H1 (cell line): ENCODE measurements at regions not wholly inside any gene's neighbourhood (a gene's known extent, or its start where the extent isn't known, plus 50 kb on each side); places are given as distances from the start of the nearest gene placed in this dataset.
"Not testable (repeated sequence)": the region's sequence is repeated elsewhere in the genome, so short reads cannot be mapped to it uniquely, and the experiment has no call there.

Experiments used
- CTCF ChIA-PET: fragments of 300-600 bp; sonication (Branson Sonifier 250); formaldehyde crosslinking; loops from one replicate; lab custom pipeline; 2021; ENCODE audit not compliant: partially characterized antibody; lab: Charles Lee
- POLR2A ChIA-PET: fragments of 300-600 bp; sonication (Branson Sonifier 250); formaldehyde crosslinking; loops from one replicate; lab custom pipeline; 2021; ENCODE audit warnings: inconsistent platforms; ENCODE audit not compliant: partially characterized antibody; lab: Charles Lee
- DNase-seq, 2 experiments: peaks; one replicate each; pipeline versions ENCODE4 v3.0.0 to v3.0.0-alpha.2; 2010 to 2022; ENCODE audit warnings: low spot score in 2 of 2, low read depth in 1 of 2, mixed read lengths in 1 of 2
- FAIRE-seq: peaks from 2 replicates; lab custom pipeline; 2011; peaks lifted over from hg19 to GRCh38; lab: Jason Lieb, UNC
- H2AFZ ChIP-seq: 2 replicates; pipeline ENCODE4 v1.8.1; 2012; ENCODE audit warnings: low read length, inconsistent platforms
- H2AK5ac ChIP-seq: 2 replicates; pipeline ENCODE4 v1.6.1; 2013; ENCODE audit warnings: low read depth, low read length
- H2BK120ac ChIP-seq: replicated peaks from 2 replicates; pipeline ENCODE3; 2013; ENCODE audit warnings: low read depth, low read length, inconsistent platforms
- H2BK12ac ChIP-seq: 2 replicates; pipeline ENCODE4 v1.6.1; 2013; ENCODE audit warnings: low read depth, low read length
- H2BK15ac ChIP-seq: 2 replicates; pipeline ENCODE4 v1.6.1; 2013; ENCODE audit warnings: low read length
- H2BK20ac ChIP-seq: 2 replicates; pipeline ENCODE4 v1.6.1; 2013; ENCODE audit warnings: low read length
- H2BK5ac ChIP-seq: 2 replicates; pipeline ENCODE4 v1.6.1; 2013; ENCODE audit warnings: low read depth, low read length
- H3K14ac ChIP-seq: 2 replicates; pipeline ENCODE4 v1.6.1; 2013; ENCODE audit warnings: inconsistent platforms; ENCODE audit not compliant: insufficient read length
- H3K18ac ChIP-seq: 2 replicates; pipeline ENCODE4 v1.6.1; 2013; ENCODE audit warnings: low read length; ENCODE audit errors: extremely low read depth
- H3K23ac ChIP-seq: 2 replicates; pipeline ENCODE4 v1.6.1; 2013; ENCODE audit warnings: inconsistent platforms; ENCODE audit not compliant: insufficient read length
- H3K23me2 ChIP-seq: 2 replicates; pipeline ENCODE4 v1.6.1; 2013; ENCODE audit warnings: low read depth, low read length
- H3K27ac ChIP-seq: 2 replicates; pipeline ENCODE4 v1.6.1; 2011; ENCODE audit warnings: low read depth, low read length, inconsistent platforms
- H3K27me3 ChIP-seq, 4 experiments: replicated peaks in 1 of 4; 1 replicate in 1 of 4; 2 replicates in 3 of 4; pipeline versions ENCODE4 v1.6.1 to v1.8.1; 2011 to 2013; ENCODE audit warnings: low read length in 3 of 4, mild to moderate bottlenecking in 3 of 4, inconsistent platforms in 2 of 4, mixed read lengths in 2 of 4, moderate library complexity in 1 of 4; ENCODE audit not compliant: control insufficient read depth in 3 of 4, insufficient read depth in 3 of 4; ENCODE audit errors: extremely low read depth in 1 of 4
- H3K36me3 ChIP-seq, 4 experiments: 2 replicates each; pipeline versions ENCODE4 v1.6.1 to v1.8.1; 2011 to 2013; ENCODE audit warnings: mild to moderate bottlenecking in 4 of 4, low read length in 3 of 4, moderate library complexity in 2 of 4, control low read depth in 1 of 4, inconsistent platforms in 1 of 4; ENCODE audit not compliant: insufficient read depth in 4 of 4, control insufficient read depth in 2 of 4
- H3K4ac ChIP-seq: replicated peaks from 2 replicates; pipeline ENCODE3; 2013; ENCODE audit warnings: low read length, low read depth, mixed read lengths, inconsistent platforms; ENCODE audit not compliant: insufficient read length
- H3K4me1 ChIP-seq, 4 experiments: replicated peaks in 1 of 4; 1 replicate in 1 of 4; 2 replicates in 3 of 4; pipeline versions ENCODE4 v1.6.1 to v1.8.1; 2011 to 2013; ENCODE audit warnings: low read length in 3 of 4, inconsistent platforms in 2 of 4, mixed read lengths in 1 of 4; ENCODE audit not compliant: insufficient read depth in 4 of 4, control insufficient read depth in 3 of 4
- H3K4me2 ChIP-seq, 2 experiments: 2 replicates each; pipeline versions ENCODE4 v1.6.1 to v1.8.1; 2011 to 2013; ENCODE audit warnings: low read depth in 2 of 2, low read length in 2 of 2, control low read depth in 1 of 2, inconsistent platforms in 1 of 2, mild to moderate bottlenecking in 1 of 2; ENCODE audit not compliant: insufficient read depth in 1 of 2
- H3K4me3 ChIP-seq, 4 experiments: fragments of 200-600, 300-600 bp in 1 of 4; sonication (generic), shearing (Covaris generic), sonication (Bioruptor Twin) in 1 of 4; 2 replicates each; pipeline versions ENCODE4 v1.5.1 to v1.8.1; 2011 to 2016; ENCODE audit warnings: low read length in 4 of 4, low read depth in 3 of 4, control low read depth in 2 of 4, inconsistent platforms in 2 of 4, mild to moderate bottlenecking in 2 of 4, mixed read lengths in 1 of 4, moderate library complexity in 1 of 4; ENCODE audit not compliant: insufficient read depth in 2 of 4; ENCODE audit errors: extremely low read depth in 1 of 4
- H3K56ac ChIP-seq: replicated peaks from 2 replicates; pipeline ENCODE3; 2013; ENCODE audit warnings: low read depth, mild to moderate bottlenecking, mixed read lengths, low read length, inconsistent platforms; ENCODE audit not compliant: insufficient read length
- H3K79me1 ChIP-seq: 2 replicates; pipeline ENCODE4 v1.6.1; 2013; ENCODE audit warnings: low read depth, low read length, control low read depth
- H3K79me2 ChIP-seq, 2 experiments: 2 replicates each; pipeline versions ENCODE4 v1.6.1 to v1.8.1; 2012 to 2013; ENCODE audit warnings: low read length in 2 of 2, mild to moderate bottlenecking in 2 of 2, inconsistent platforms in 1 of 2; ENCODE audit not compliant: insufficient read depth in 2 of 2, control insufficient read depth in 1 of 2
- H3K9ac ChIP-seq, 4 experiments: replicated peaks in 1 of 4; 1 replicate in 1 of 4; 2 replicates in 3 of 4; pipeline versions ENCODE4 v1.6.1 to v1.8.1; 2011 to 2013; ENCODE audit warnings: low read depth in 3 of 4, low read length in 3 of 4, control low read depth in 2 of 4, mild to moderate bottlenecking in 2 of 4, moderate library complexity in 2 of 4, inconsistent platforms in 1 of 4; ENCODE audit errors: extremely low read depth in 1 of 4
- H3K9me3 ChIP-seq, 2 experiments: 2 replicates each; pipeline versions ENCODE4 v1.6.1 to v1.8.1; 2012 to 2013; ENCODE audit warnings: mild to moderate bottlenecking in 2 of 2, moderate library complexity in 2 of 2, control low read depth in 1 of 2, inconsistent platforms in 1 of 2, low read depth in 1 of 2, low read length in 1 of 2, mixed read lengths in 1 of 2; ENCODE audit not compliant: insufficient read depth in 2 of 2
- H4K20me1 ChIP-seq, 2 experiments: replicated peaks in 1 of 2; 2 replicates each; pipeline versions ENCODE3 to v1.8.1; 2011 to 2013; ENCODE audit warnings: inconsistent platforms in 2 of 2, low read length in 2 of 2, mild to moderate bottlenecking in 1 of 2; ENCODE audit not compliant: insufficient read depth in 2 of 2, control insufficient read depth in 1 of 2
- H4K5ac ChIP-seq: 2 replicates; pipeline ENCODE4 v1.6.1; 2013; ENCODE audit warnings: low read length, low read depth, mixed read lengths, inconsistent platforms; ENCODE audit not compliant: insufficient read length
- H4K8ac ChIP-seq: 2 replicates; pipeline ENCODE4 v1.8.0; 2013; ENCODE audit warnings: mild to moderate bottlenecking, moderate library complexity, low read length, inconsistent platforms; ENCODE audit not compliant: insufficient read depth; ENCODE audit errors: extremely low read depth
- H4K91ac ChIP-seq: replicated peaks from 2 replicates; pipeline ENCODE3; 2013; ENCODE audit warnings: low read length, mixed read lengths, inconsistent platforms; ENCODE audit not compliant: insufficient read length
- CBX8 ChIP-seq: fragments of 300-800, 300-1000 bp; sonication (generic); IDR thresholded peaks from 2 replicates; pipeline ENCODE4 v1.7.1; 2016; ENCODE audit warnings: low read depth, low read length, borderline replicate concordance
- KDM5A ChIP-seq: fragments of 200-600 bp; IDR thresholded peaks from 2 replicates; pipeline ENCODE4 v1.7.1; 2012; ENCODE audit warnings: mild to moderate bottlenecking, low read length, inconsistent platforms, mixed read lengths
- PHF8 ChIP-seq: fragments of 200-600 bp; sonication (generic); conservative IDR thresholded peaks from 2 replicates; pipeline ENCODE4 v1.7.1; 2012; ENCODE audit warnings: low read depth, mild to moderate bottlenecking, inconsistent platforms, low read length, moderate library complexity
- SRF ChIP-seq: IDR thresholded peaks from 2 replicates; pipeline ENCODE4 v1.6.1; 2011; ENCODE audit warnings: mild to moderate bottlenecking, low read depth, low read length, moderate library complexity
- TEAD4 ChIP-seq: IDR thresholded peaks from 2 replicates; pipeline ENCODE4 v1.6.1; 2012; ENCODE audit warnings: low read depth, low read length, inconsistent platforms, mixed read lengths
- WGBS, 2 experiments: shearing (Covaris generic) in 1 of 2; methylation state at CpG; one replicate each; pipeline versions ENCODE4 v1.1.6 to v1.1.7; 2013 to 2015; ENCODE audit warnings: low lambda C conversion rate in 2 of 2, mixed read lengths in 2 of 2, inconsistent platforms in 1 of 2, low coverage in 1 of 2, missing lambda C conversion rate in 1 of 2; ENCODE audit not compliant: insufficient replicate concordance in 2 of 2, insufficient coverage in 1 of 2, insufficient read length in 1 of 2; ENCODE audit errors: extremely low coverage in 1 of 2, missing lambda C conversion rate in 1 of 2; 5-methylcytosine and 5-hydroxymethylcytosine counted together
- TF ChIP-seq, protein P1 (sequence below): IDR thresholded peaks from 2 replicates; pipeline ENCODE4 v1.6.1; 2012; ENCODE audit warnings: low read length, inconsistent platforms

DNA sequence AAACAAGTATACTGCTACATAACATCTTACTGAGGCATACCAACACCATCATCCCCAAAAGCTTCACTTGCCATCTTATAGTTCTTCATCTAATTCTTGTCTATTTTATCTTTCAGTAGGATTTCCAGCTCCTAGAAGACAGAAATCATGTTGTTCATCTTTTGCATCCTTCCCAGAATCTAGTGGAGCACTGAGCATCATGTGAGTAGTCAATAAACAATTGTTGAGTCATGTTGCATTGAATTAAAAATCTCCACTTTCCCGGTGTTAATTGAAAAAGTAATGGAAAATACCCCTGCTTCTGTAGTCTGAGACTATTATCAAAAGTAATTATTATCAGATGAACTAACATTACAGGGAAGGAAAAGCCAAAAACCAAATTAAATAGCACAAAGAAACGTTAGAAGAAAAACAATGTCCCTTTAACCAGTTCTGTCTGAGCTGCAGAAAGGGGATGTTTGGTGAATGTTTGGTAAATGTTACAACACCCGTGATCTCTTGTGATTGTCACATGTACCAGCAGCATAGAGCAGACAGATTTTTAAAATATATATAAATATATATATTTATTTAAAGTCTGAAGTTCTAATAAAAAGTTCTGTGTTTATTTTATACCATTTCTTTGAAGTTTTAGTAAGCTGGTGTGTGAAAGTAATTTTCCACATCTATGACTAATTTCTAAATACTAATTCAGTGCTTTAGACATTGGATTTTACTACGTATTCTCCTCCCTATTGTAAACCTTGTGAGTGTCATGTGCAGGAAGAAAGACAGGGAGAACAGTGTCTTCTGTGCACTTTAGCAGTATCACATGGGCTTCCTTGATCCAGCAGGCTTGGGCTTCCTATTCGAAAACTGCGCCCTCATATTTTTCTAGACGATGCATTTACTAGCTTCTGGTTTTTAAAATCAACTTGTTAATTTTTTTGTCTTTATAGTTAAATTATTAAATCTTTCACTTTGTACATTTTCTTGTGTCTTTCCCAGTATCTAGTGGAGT, 85.6 kb downstream of the RAP2B start (continued):
- TF ChIP-seq, protein P1, sequence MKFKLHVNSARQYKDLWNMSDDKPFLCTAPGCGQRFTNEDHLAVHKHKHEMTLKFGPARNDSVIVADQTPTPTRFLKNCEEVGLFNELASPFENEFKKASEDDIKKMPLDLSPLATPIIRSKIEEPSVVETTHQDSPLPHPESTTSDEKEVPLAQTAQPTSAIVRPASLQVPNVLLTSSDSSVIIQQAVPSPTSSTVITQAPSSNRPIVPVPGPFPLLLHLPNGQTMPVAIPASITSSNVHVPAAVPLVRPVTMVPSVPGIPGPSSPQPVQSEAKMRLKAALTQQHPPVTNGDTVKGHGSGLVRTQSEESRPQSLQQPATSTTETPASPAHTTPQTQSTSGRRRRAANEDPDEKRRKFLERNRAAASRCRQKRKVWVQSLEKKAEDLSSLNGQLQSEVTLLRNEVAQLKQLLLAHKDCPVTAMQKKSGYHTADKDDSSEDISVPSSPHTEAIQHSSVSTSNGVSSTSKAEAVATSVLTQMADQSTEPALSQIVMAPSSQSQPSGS, result no peak
- TF ChIP-seq SRF (no peak), TEAD4 (no peak), KDM5A (no peak), PHF8 (no peak), CBX8 (no peak)
- TF ChIP-seq, all 59 proteins: peak for 0

DNA sequence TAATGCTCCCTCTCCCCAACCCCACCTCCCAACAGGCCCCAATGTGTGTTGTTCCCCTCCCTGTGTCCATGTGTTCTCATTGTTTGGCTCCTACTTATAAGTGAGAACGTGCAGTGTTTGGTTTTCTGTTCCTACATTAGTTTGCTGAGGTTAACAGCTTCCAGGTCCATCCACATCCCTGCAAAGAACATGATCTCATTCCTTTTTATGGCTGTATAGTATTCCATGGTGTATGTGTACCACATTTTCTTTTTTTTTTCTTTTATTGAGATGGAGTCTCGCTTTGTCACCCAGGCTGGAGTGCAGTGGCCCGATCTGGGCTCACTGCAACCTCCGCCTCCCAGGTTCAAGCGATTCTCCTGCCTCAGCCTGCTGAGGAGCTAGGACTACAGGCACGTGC, 86.8 kb downstream of the RAP2B start:
- CTCF ChIA-PET, H3K27ac ChIP-seq, H4K5ac ChIP-seq, H3K9ac ChIP-seq, H3K36me3 ChIP-seq, H3K4ac ChIP-seq, H2AFZ ChIP-seq, H2BK12ac ChIP-seq, DNase-seq, H3K23me2 ChIP-seq, H3K9me3 ChIP-seq, H2BK120ac ChIP-seq, H3K4me2 ChIP-seq, H3K4me1 ChIP-seq, H3K14ac ChIP-seq, H3K79me1 ChIP-seq, H2BK15ac ChIP-seq, H3K23ac ChIP-seq, H3K79me2 ChIP-seq, H2BK5ac ChIP-seq, H4K8ac ChIP-seq, H3K4me3 ChIP-seq, H3K27me3 ChIP-seq, H4K91ac ChIP-seq, H4K20me1 ChIP-seq, H3K56ac ChIP-seq, H2BK20ac ChIP-seq, FAIRE-seq, H3K18ac ChIP-seq, H2AK5ac ChIP-seq, POLR2A ChIA-PET: not testable (repeated sequence)
- WGBS, 2 experiments, result 96% methylated on average over 6 of the region's 6 CpGs; no CpG with 5 or more reads in 1 of the 2 experiments
